ENCODE measurements at regions not wholly inside any gene's neighbourhood (a gene's known extent, or its start where the extent isn't known, plus 50 kb on each side); places are given as distances from the start of the nearest gene placed in this dataset.
"Not testable (repeated sequence)": the region's sequence is repeated elsewhere in the genome, so short reads cannot be mapped to it uniquely, and the experiment has no call there.

DNA sequence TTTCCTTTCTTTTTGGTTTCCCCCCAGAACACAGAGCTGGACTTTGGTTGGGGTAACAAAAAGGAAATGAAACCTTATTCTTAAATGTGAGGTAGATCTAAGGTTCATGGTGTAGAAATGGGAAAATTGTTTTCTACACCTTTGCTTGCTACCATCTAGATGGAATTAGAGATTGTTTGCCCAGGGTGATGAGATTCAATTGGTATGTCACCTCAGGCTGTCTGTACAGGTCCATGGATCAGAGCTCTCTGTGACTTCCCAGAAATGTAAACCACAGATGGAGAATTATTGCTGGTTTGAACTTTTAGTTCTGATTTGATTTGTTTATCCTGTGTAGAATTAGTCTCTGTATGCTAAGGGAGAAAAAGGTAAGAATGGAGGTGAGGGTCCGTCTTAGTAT lies 146.7 kb downstream of the PCDH7 start:
- ATAC-seq (no peak), DNase-seq (ENCODE audit: low spot score) (no peak)
- intact Hi-C loops (cut with DNase I) = no loop called here

DNA sequence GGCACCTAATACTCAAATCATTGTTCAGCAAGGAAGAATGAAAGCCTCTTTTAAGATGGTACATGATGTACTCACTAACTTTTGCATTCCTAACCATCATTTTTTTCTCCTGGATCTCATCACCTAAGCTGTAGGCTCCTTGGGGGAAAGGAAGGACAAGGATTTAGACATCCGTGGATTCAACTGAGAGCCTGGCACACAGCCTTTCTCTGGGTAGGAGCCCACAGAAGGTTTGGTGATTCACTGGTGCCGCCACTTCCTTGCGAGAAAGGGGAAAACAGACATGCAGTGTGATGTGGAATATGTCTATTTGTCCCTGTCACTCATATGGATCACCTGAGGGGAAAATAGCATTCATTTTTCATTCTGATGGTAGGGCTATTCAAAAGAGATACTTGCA lies 147.3 kb downstream of the PCDH7 start:
- DNase-seq (ENCODE audit: low spot score) (no peak), ATAC-seq (no peak)
- intact Hi-C loops (cut with DNase I) = no loop called here

DNA sequence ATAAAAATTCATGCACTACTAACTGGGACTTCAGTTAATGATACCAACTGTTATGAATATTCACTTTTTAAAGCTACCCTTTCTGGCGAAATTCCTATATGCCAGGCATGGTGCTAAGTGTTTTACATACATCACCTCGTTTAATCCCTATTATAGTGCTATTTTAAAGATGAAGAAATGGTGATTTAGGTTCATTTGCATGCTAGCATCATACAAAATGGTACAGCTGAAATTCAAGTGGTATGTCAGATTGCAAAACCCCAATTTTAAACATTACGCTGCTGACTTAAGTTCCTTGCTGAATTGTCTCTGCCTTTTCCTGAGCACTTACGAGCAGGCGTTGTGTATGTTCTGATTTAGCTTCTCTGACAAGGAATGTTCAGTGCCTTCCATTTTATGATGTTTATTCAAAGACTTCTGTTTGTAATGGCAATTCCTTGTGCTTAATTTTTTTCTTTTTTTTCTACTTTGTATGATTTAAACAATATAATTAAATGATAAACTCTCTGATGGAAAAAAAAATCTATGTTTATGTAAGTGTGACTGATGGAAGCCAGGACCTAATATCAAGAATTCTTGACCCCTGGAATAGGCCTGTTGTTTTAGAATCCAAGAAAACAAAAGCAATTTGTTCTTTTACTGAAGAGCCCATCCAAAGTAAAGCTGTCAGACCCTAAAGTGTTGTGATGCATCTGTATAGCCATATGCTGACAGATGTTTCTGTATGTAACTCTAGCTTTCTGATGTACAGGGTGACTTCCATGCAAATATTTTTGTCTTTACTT lies 148.1 kb downstream of the PCDH7 start:
- intact Hi-C loops (cut with DNase I) = no loop called here
- ATAC-seq (no peak), DNase-seq (ENCODE audit: low spot score) (no peak)

DNA sequence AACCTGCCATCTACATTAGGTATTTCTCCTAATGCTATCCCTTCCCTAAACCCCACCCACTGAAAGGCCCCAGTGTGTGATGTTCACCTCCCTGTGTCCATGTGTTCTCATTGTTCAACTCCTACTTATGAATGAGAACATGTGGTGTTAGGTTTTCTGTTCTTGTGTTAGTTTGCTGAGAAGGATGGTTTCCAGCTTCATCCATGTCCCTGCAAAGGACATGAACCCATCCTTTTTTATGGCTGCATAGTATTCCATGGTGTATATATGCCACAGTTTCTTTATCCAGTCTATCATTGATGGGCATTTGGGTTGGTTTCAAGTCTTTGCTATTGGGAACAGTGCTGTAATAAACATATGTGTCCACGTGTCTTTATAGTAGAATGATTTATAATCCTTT lies 149.2 kb downstream of the PCDH7 start:
- DNase-seq (ENCODE audit: low spot score); ATAC-seq; intact Hi-C loops (cut with DNase I): not testable (repeated sequence)

DNA sequence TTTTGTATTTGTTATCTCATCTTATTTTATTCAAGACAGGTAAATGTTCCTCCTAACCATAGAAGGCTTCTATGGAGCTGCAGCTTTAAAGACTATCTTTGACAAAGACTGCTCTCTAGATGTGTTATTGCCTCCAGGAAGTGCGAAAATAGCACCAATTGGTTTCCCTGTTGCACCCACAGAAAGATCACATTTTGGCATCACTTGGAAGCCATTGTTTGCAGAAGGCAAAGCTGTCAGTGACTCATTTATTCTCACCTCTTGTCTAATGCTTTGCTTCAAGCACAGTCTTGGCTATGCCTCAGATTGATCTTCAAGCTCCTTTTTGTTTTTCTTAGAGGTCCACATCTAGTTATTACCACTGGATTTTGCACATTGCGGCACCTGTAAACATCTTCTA lies 150.3 kb downstream of the PCDH7 start:
- DNase-seq (ENCODE audit: low spot score) (no peak), ATAC-seq (no peak)
- intact Hi-C loops (cut with DNase I) = no loop called here

DNA sequence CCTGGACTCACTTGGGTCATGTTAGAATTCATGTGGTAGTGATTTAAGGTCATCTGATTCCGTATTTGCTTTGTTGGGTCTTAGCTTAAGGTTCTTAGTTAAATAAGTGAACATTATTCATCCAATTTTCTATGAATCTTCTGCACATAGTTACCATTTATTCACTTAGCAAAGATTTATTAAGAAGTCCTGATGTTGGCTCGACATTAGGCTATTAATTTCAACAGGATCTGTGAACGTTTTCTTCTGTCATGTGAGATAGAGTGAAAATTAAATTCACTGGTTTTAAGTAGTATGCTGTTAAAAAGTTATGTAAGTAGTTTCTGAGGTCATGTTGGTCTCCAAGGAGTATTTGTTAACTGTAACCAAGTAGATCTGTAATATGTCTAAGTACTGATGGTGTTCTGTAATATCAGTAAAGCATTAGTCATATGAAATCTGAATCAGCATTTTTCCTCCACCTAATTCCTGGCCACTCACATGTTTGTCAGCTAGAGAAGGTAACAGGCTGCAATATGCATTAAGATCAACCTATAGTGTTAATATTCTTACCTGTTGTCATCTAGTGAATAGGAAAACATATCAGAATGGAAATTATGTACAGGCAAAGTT lies 155.6 kb downstream of the PCDH7 start:
- ATAC-seq (no peak), DNase-seq (ENCODE audit: low spot score) (no peak)
- intact Hi-C loops (cut with DNase I) = no loop called here

DNA sequence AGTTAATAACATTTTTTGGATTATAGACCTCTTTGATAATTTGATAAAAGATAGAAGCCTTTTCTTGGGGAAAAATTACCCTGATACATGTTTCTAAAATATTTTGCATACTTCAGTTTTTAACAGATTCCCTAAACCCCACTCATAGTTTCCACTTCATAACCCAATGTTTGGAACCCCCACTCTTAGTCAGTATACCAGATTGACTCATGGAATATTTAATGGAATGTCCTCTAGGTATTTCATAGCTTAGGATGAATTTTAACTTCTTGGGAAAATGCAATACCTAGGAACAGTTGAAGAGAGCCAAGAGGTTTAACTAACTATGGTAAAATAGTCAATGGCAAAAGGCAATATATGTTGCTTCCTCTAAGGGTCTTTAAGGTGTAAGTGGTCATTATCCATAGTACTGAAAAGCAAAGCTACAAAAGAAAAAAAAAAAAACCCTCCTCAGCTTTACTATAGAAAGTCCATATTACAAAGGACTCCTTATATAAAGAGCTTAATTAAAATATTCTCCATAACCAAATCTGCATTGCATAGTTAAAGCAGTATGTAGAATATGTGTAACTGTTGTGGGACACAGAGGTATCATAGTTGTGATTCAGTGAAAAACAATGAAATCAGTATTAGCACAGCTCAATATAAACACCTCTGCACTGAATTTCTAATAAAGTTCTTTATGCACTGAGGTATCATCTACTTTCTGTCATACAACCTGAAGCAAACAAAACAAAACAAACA lies 159.9 kb downstream of the PCDH7 start:
- intact Hi-C loops (cut with DNase I) = no loop called here
- DNase-seq (ENCODE audit: low spot score) (no peak), ATAC-seq (no peak)

DNA sequence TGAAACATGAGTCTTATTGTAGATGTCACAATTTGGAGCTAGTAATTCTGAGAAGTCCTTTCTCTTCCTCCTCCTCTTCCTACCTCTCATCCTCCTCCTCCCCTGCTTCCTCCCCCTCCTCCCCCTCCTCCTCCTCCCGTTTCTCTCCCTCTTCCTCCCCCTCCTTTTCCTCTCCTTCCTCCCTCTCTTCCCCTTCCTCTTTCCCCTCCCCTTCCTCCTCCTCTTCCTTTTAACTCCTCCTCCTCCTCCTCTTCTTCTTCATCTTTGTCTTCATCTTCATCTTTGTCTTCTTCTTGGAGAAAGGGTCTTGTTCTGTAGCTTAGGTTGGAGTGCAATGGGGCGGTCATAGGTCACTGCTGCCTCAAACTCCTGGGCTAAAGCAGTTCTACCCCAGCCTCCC lies 161.8 kb downstream of the PCDH7 start:
- intact Hi-C loops (cut with DNase I) = no loop called here
- DNase-seq (ENCODE audit: low spot score) (no peak), ATAC-seq (no peak)

DNA sequence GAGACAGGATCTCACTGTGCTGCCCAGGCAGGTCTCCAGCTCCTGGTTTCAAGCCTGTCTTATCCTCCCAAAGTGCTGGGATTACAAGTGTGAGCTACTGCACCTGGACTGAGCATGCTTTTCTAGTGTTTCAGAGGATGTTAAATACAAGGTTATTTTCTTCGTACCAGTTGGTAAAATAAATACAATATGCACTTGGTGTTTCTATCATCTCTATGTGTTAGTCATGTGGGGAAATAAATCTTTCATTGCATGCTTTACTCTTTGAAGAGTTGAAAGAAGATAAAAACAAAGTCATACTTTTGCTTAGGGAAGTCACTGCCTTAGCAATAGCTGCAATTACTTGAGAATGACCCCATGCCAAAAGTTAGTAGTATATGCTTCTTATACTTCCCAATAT lies 162.3 kb downstream of the PCDH7 start:
- DNase-seq (ENCODE audit: low spot score) (no peak), ATAC-seq (no peak)
- intact Hi-C loops (cut with DNase I) = no loop called here

DNA sequence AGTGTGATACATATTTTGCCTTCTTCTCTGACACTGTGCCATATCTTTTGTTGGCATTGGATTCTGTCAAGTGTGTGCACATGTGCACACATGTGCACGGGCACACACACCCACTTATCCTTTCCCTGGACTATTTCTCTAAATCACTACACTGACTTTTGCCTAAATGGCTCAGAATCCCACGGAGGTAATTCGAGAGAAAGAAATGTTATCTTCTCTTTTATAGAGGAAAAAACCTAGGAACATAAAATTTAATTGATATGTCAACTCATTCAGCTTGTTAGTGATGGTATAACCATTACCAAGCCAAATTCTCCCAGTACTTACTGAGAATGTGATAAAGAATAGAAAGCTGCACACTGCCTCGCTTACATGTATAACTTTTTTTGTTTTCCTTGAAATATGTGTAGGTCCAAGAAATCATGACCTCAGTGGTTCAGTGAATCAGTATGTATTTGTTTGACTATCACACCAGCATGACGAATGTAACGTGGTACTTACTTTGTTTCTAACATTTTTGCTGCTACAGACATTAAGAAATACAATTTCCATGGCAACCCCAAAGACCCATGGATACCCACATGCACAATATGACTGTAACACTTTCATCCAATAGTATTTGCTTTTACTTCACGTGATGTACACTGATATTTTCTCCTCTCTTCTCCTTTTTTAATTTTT lies 163.0 kb downstream of the PCDH7 start:
- DNase-seq (ENCODE audit: low spot score) (no peak), ATAC-seq (no peak)
- intact Hi-C loops (cut with DNase I) = no loop called here

DNA sequence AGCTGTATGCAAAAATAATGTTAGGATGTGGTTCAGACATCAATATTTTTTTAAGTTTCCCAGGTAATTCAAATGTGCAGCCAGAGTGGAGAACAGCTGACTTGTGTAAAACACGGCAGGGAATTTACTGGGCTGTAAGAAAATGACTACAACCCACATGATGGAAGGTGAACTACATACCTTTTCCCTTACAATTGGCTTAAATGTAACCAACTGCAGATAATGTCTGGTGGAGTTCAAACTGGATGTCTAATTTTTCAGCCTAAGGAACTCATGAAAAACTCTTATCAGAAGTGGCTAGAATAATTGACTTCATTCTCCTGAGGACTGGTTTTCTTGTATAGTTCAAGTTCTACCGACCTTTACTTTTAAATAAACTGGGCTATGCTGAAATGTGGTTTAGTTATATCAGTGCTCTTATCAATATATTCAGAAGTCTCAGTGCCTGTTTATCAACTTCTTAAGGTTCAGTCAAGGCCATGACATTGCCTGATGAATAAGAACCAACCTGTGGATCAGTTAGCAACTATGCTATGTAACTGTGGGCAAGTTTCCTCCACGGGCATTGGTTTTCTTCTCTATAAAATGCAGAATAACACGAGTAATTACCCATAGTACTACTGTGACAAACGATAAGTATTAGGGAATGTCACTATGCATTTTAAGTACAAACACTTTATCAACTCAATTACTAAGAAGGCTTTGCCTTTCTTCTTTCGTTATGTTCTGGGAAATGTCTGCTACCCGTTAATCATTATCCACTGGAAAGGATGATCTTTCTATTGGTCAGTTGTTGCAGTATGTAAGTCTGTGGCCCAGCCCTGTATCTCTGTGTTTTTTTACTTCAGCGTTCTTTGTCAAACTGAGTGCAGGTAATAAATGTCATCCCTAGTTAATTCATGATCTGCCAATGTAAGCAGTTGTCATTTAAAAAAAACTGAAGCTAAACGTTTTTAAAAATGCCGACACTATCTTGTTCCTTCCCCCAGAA lies 181.6 kb downstream of the PCDH7 start:
- DNase-seq (ENCODE audit: low spot score) (no peak), ATAC-seq (no peak)
- intact Hi-C loops (cut with DNase I) = no loop called here

DNA sequence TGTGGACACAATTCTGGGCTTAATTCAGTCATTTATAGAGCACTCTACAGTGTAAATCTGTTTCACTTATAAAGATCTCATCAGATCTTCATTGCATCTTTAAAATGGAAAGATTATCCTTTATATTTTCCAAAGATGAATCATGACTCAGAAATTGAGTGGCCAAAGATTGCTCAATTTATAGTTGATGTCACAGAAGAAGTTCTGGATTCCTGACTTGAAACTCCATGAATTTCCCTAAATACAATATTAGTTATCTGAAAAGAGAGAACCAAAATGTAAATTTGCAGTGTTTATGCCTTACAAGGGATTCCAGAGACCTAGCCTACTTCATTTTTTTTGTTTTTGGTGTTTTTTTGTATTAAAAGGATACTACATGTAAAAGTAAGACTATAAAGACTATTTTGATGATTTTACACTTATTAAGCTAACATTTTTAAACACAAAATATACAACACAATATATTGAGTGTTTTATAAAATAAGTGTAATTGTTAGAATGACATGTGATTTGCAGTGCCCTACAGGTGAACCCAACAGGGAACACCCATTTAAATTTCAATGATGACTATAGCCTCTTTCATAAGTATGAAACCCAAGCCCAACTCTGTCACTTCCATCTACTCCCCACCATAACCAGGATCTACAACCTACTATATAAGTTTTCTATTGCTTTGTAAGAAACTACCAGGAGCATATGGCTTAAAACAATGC lies 183.5 kb downstream of the PCDH7 start:
- intact Hi-C loops (cut with DNase I) = no loop called here
- DNase-seq (ENCODE audit: low spot score) = no peak
- no peak for ATAC-seq

DNA sequence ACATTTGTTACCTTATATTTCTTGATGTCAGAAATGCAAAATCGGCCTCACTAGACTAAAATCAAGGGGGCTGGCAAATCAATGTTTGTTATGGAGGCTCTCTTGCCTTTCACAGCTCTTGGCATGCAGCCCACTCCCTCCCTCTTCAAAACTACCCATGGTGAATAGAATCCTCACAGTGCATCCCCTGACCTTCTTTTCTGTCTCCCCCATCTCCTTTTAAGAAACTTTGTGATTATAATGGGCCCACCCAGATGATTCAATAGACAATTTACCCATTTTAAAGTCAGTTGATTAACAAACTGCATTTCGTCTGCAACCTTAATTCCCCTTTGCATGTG lies 184.0 kb downstream of the PCDH7 start:
- intact Hi-C loops (cut with DNase I) = no loop called here
- ATAC-seq = no peak

DNA sequence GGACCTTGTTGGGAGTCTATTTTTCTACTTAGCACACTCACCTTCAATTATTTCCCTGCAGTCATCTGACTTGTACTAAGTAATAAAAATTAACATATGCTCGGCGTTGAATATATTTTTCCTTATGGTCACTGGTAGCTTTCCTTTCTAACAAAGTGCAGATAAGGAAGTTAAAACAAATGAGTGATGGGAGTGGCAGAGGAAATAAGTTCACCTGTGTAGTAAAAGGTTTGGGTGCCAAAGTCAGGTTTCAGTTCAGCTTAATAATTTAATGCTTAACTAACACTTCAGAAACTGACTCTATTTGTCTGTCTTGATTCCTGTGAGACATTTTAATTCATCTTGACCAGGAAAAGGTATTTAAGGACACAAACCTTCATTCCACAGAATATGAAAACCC lies 184.4 kb downstream of the PCDH7 start:
- DNase-seq (ENCODE audit: low spot score) = no peak
- ATAC-seq = no peak
- intact Hi-C loops (cut with DNase I) = no loop called here

More for the DNA sequence above, 184.0 kb downstream of the PCDH7 start:
- DNase-seq (ENCODE audit: low spot score) = no peak

DNA sequence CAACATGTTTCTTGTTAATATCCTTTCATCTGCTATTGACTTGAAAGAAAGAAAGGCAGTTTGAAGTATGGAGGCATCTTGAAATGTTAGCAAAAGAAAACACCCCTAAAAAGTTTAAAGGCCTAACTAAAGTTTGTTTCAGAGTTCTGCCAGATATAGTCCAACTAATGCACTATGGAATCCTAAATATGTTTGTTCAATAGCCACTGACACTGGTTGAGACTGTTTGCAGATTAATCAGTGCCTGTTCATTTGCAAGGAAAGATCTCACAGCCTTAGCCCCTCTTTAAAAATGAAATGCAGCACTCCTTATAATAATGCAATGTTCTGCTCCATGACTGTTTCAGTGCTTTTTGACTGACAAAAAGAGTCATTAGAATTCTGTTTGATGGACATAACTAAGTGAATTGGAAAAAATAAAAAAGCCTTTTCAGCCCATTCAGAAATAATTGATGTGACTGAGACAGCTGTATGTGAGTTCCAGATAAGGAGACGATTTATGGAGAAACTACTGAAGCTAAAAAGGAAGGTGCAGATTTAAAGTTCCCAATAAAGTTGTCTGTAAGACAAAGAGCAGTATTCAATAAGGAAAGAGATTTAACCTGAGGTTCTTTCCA lies 192.0 kb downstream of the PCDH7 start:
- no peak for DNase-seq (ENCODE audit: low spot score)
- ATAC-seq = no peak
- intact Hi-C loops (cut with DNase I) = no loop called here

DNA sequence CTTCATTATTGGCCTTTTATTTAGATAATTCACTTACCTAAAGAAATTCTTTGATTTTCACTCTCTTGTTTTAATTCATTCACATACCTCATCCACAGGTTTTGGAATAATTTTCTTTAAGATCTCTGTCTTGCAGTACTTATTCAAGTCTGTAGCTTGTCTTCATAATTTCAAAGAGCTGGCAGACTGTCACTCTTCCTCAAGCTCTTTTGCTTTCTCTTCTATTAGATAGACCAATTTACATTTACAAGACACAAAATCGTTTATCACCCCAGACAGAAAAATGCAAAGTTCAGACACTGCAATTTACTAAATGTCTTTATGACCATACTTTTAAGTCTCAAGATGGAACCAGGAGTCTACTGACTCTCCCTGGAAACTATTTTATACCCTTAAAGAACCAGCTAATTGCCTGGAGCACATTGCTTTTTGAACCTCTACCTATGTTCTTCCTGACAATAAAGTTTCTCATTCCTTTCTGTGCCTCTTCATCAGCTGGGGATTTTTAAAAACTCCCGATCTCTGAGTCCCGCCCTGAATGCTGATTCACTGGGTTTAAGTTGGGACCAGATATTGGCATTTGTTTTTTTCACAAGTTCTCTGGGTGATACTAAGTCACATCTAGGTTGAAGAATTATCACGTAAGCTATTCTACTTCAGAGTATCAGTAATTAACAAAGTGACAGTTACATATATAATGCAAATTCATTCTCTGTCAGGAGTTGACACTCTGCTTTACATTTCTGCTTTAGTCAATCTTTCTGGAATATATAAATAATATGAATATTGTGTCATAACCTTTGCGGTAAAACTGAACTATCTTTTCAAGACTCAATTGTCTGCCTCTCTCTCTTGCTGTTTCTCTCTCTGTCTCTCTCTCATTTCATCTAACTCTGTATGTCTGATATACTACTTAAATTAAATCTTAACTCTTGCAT lies 196.4 kb downstream of the PCDH7 start:
- intact Hi-C loops (cut with DNase I) = no loop called here
- ATAC-seq (no peak), DNase-seq (ENCODE audit: low spot score) (no peak)

DNA sequence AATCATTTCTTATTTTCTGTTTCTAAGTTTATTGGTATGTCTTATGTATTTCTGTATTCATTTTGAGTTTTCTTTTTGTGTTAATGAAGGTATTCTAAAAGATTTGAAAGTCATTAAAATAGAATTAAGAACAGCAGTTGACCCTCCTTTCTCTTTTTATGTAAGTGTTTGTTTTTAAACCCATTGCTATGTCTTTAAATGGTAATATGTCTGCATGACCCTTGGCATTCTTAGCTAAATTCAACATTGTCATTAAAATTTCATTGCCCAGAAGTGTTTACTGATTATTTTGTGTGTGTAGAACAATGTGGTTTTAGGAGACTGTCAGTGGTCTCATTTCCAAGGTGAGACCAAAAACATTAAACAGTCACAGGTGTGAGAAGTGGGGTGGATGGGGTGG lies 197.8 kb downstream of the PCDH7 start:
- intact Hi-C loops (cut with DNase I) = no loop called here
- no peak for DNase-seq (ENCODE audit: low spot score)
- no peak for ATAC-seq

Measured in sciatic nerve (tissue), 2 donors.